ENCODE measurements at regions not wholly inside any gene's neighbourhood (a gene's known extent, or its start where the extent isn't known, plus 50 kb on each side); places are given as distances from the start of the nearest gene placed in this dataset.
"Not testable (repeated sequence)": the region's sequence is repeated elsewhere in the genome, so short reads cannot be mapped to it uniquely, and the experiment has no call there.

DNA sequence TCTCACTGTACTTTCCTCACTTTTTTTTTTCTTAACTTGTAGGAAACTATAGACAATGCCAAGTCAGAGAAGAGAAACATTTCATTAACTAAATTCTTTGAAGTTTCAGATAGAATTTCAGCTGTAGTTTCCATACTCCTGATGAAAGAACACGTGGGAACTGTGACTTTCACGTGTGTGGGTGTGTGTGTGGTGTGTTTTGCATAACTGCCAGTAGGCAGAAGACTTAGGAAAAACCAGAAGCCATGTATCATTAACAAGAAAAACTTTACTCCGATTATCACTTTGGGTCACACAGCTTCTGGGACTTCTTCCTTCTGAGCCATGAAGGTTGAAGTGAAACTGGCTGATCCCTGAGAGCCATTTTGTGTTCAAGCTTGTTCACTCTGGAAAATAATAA, 483.3 kb downstream of the TFAP2B start:
- Mint-ChIP-seq H3K9me3 (peaks cover 1% of the 10 kb centered on the region), H3K27ac (no peak overlapping the region), H3K36me3 (ENCODE audit: low read depth) (no peaks in the 10 kb centered on the region), H3K4me1 (ENCODE audit: low read depth) (no peaks in the 10 kb centered on the region), H3K4me3 (no peak overlapping the region), H3K27me3 (no peaks in the 10 kb centered on the region)
- no peak for ATAC-seq
- intact Hi-C loops (cut with micrococcal nuclease) = no loop called here
- ChIA-PET CTCF (no interaction called here), POLR2A (no interaction called here)
- TF ChIP-seq CTCF (IDR thresholded peaks at IDR 0.05) = no peak
- no peak for DNase-seq

DNA sequence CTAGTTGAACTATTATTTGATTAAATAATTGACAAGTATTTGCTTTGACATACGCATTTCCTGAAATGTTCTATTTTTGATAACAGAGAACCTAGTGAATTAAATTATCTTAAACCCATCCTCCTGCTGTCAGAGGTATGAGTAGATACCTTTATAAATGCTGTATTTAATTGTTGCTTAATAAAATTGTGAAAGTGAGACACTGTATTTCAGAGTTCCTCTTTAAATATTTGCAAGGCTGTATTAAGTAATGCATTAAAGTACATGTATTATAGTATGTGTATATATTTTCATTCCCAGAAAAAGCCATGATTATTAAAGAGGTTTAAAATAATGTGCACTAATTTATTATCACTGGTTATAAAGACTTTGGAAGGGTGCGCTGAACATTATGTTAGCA, 483.8 kb downstream of the TFAP2B start:
- no peaks in the 10 kb centered on the region for H3K36me3 Mint-ChIP-seq (ENCODE audit: low read depth)
- no peak for TF ChIP-seq CTCF (IDR thresholded peaks at IDR 0.05)
- H3K4me3 Mint-ChIP-seq = no peak overlapping the region
- no peaks in the 10 kb centered on the region for H3K4me1 Mint-ChIP-seq (ENCODE audit: low read depth)
- DNase-seq (no peak), ATAC-seq (no peak)
- CTCF ChIA-PET = no interaction called here
- no peak overlapping the region for H3K27ac Mint-ChIP-seq
- intact Hi-C loops (cut with micrococcal nuclease) = no loop called here
- H3K9me3 Mint-ChIP-seq = peaks cover 1% of the 10 kb centered on the region
- POLR2A ChIA-PET = no interaction called here
- no peaks in the 10 kb centered on the region for H3K27me3 Mint-ChIP-seq

DNA sequence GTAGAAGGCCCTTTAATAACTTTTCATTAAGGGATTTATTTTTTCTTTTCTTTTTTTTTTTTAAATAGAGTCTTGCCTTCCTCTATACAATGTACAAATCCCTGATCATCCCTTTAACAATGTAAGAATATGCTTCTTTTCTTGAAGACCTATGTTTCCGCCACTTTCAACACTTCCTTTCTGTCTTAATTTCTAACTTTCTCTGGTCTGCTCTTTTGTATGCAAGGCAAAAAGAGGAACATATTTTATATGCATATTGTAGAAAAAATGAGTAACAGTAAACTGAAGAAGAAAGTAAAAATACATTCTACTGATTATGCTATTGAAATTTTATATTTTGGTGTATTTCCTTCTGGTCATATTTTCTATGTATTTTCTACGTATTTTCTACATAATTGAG, 484.7 kb downstream of the TFAP2B start:
- ChIA-PET POLR2A (no interaction called here), CTCF (no interaction called here)
- Mint-ChIP-seq H3K27ac (no peak overlapping the region), H3K27me3 (no peaks in the 10 kb centered on the region), H3K4me1 (ENCODE audit: low read depth) (no peaks in the 10 kb centered on the region), H3K36me3 (ENCODE audit: low read depth) (no peaks in the 10 kb centered on the region), H3K4me3 (no peak overlapping the region), H3K9me3 (peaks cover 1% of the 10 kb centered on the region)
- intact Hi-C loops (cut with micrococcal nuclease) = no loop called here
- no peak for TF ChIP-seq CTCF (IDR thresholded peaks at IDR 0.05)
- no peak for DNase-seq
- ATAC-seq = no peak

- Mint-ChIP-seq H3K4me1 (ENCODE audit: low read depth) (no peaks in the 10 kb centered on the region), H3K27ac (no peak overlapping the region), H3K36me3 (ENCODE audit: low read depth) (no peaks in the 10 kb centered on the region), H3K4me3 (no peak overlapping the region), H3K27me3 (no peaks in the 10 kb centered on the region), H3K9me3 (peaks cover 4% of the 10 kb centered on the region)
- CTCF ChIA-PET = no interaction called here
- DNase-seq (no peak), ATAC-seq (no peak)
- TF ChIP-seq CTCF (IDR thresholded peaks at IDR 0.05) = no peak
- intact Hi-C loops (cut with micrococcal nuclease) = no loop called here
- POLR2A ChIA-PET = no interaction called here
These were observed 496.3 kb downstream of the TFAP2B start for GRCh38 chr6:51314965-51315364.

DNA sequence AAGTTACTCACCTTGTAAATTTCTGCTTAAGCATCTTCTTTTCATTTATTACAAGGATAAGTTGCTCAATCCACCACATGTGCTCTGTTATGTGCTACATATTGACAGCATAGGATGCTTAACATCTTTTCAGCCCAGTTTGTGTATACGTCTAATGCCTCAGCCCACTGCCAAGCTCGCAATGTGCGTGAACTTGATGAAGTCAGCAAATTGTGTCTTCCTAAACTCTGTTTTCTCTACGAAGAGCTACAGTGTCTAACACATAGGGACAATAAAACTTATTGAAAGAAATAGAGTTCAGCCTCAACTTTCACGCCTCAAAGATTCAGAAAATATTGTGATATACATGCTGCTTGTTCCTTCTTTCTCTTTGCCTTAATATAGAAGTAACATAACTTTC, 500.0 kb downstream of the TFAP2B start:
- no peak overlapping the region for H3K4me3 Mint-ChIP-seq

DNA sequence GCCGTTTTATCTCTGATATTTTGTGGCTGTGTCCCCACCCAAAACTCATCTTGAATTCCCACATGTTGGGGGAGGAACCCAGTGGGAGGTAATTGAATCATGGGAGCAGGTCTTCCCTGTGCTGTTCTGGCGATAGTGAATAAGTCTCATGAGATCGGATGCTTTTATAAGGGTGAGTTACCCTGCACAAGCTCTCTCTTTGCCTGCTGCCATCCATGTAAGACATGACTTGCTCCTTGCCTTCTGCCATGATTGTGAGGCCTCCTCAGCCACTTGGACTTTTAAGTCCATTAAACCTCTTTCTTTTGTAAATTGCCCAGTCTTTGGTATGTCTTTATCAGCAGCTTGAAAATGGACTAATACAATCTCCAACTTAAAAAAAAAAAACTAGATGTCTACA, 502.8 kb downstream of the TFAP2B start:
- CTCF ChIA-PET = interaction anchor here (1.3 kb wide), 1 partner anchor 34 kb away, joined by 3 read pairs; no protein-coding TSS in a partner anchor
- H3K9me3 Mint-ChIP-seq; H3K36me3 Mint-ChIP-seq (ENCODE audit: low read depth); intact Hi-C loops (cut with micrococcal nuclease); H3K27me3 Mint-ChIP-seq; ATAC-seq; POLR2A ChIA-PET; H3K4me1 Mint-ChIP-seq (ENCODE audit: low read depth); H3K4me3 Mint-ChIP-seq; DNase-seq; H3K27ac Mint-ChIP-seq: not testable (repeated sequence)

More for the DNA sequence above, 500.0 kb downstream of the TFAP2B start:
- ATAC-seq = no peak
- no peak for TF ChIP-seq CTCF (IDR thresholded peaks at IDR 0.05)
- intact Hi-C loops (cut with micrococcal nuclease) = no loop called here
- Mint-ChIP-seq H3K4me1 (ENCODE audit: low read depth) (no peaks in the 10 kb centered on the region), H3K36me3 (ENCODE audit: low read depth) (no peaks in the 10 kb centered on the region), H3K9me3 (peaks cover 4% of the 10 kb centered on the region), H3K27me3 (no peaks in the 10 kb centered on the region), H3K27ac (no peak overlapping the region)
- ChIA-PET CTCF (no interaction called here), POLR2A (no interaction called here)
- DNase-seq = no peak
